IMR-90 (cell line): ENCODE measurements at regions not wholly inside any gene's neighbourhood (a gene's known extent, or its start where the extent isn't known, plus 50 kb on each side); places are given as distances from the start of the nearest gene placed in this dataset.

Experiments used
- ATAC-seq: fragments of 200-7000 bp; cut with Tn5 transposase; 2 replicates; pipeline ENCODE4 v1.9.1; 2020; ENCODE audit warnings: low read depth, mild to moderate bottlenecking, moderate library complexity
- BruUV-seq: library from RNA; stranded (reverse); fragments of 400-500 nt; replicated peaks from 2 replicates; lab custom pipeline; 2021; lab: Mats Ljungman, UMichigan
- CTCF ChIA-PET: fragments of 300-600 bp; formaldehyde crosslinking; extraction: SDS; loops from one replicate; lab custom pipeline; 2021; ENCODE audit warnings: antibody characterized with exemption; lab: Yijun Ruan, JAX
- POLR2A ChIA-PET: fragments of 300-600 bp; sonication (Branson Sonifier 250); formaldehyde crosslinking; loops from one replicate; lab custom pipeline; 2022; ENCODE audit warnings: antibody characterized with exemption; ENCODE audit not compliant: unreplicated experiment; lab: Charles Lee
- DNase-seq: peaks from one replicate; pipeline ENCODE4 v3.0.0; 2013
- H2AFZ ChIP-seq: replicated peaks from 2 replicates; pipeline ENCODE3; 2013; ENCODE audit warnings: low read length, mild to moderate bottlenecking; ENCODE audit not compliant: poor library complexity
- H2AK5ac ChIP-seq: 2 replicates; pipeline ENCODE4 v1.6.1; 2013; ENCODE audit warnings: low read depth, low read length, inconsistent platforms
- H2AK9ac ChIP-seq: replicated peaks from 2 replicates; pipeline ENCODE3; 2013; ENCODE audit warnings: mild to moderate bottlenecking, low read depth, low read length, moderate library complexity; ENCODE audit not compliant: poor library complexity
- H2BK120ac ChIP-seq: 2 replicates; pipeline ENCODE4 v1.6.1; 2013; ENCODE audit warnings: low read depth, low read length, inconsistent platforms
- H2BK15ac ChIP-seq: 3 replicates; pipeline ENCODE4 v1.6.1; 2013; ENCODE audit warnings: low read depth, low read length, inconsistent platforms
- H2BK20ac ChIP-seq: 2 replicates; pipeline ENCODE4 v1.6.1; 2013; ENCODE audit warnings: low read depth, mild to moderate bottlenecking, inconsistent platforms, low read length, moderate library complexity
- H2BK5ac ChIP-seq: 2 replicates; pipeline ENCODE4 v1.6.1; 2013; ENCODE audit warnings: mild to moderate bottlenecking, low read depth, low read length, inconsistent platforms; ENCODE audit not compliant: poor library complexity, severe bottlenecking
- H3K14ac ChIP-seq: replicated peaks from 2 replicates; pipeline ENCODE4 v1.6.1; 2013; ENCODE audit warnings: low read depth, low read length, inconsistent platforms
- H3K18ac ChIP-seq: 2 replicates; pipeline ENCODE4 v1.6.1; 2013; ENCODE audit warnings: low read depth, low read length, control low read depth
- H3K23ac ChIP-seq: 2 replicates; pipeline ENCODE4 v1.6.1; 2013; ENCODE audit warnings: low read depth, low read length, inconsistent platforms
- H3K27ac ChIP-seq: 2 replicates; pipeline ENCODE4 v1.5.1; 2013; ENCODE audit warnings: mild to moderate bottlenecking, control low read depth, low read length; ENCODE audit not compliant: insufficient read depth
- H3K27me3 ChIP-seq: 2 replicates; pipeline ENCODE4 v1.6.1; 2013; ENCODE audit warnings: low read length; ENCODE audit not compliant: control insufficient read depth, insufficient read depth
- H3K36me3 ChIP-seq: 2 replicates; pipeline ENCODE4 v1.6.1; 2013; ENCODE audit warnings: low read length, mixed read lengths; ENCODE audit not compliant: control insufficient read depth, insufficient read depth
- H3K4ac ChIP-seq: 2 replicates; pipeline ENCODE4 v1.6.1; 2013; ENCODE audit warnings: low read depth, low read length, inconsistent platforms
- H3K4me1 ChIP-seq: 2 replicates; pipeline ENCODE4 v1.6.1; 2013; ENCODE audit warnings: low read length, mixed read lengths; ENCODE audit not compliant: control insufficient read depth, insufficient read depth
- H3K4me2 ChIP-seq: 2 replicates; pipeline ENCODE4 v1.6.1; 2013; ENCODE audit warnings: low read depth, mild to moderate bottlenecking, control low read depth, low read length, moderate library complexity
- H3K4me3 ChIP-seq: 2 replicates; pipeline ENCODE4 v1.5.1; 2013; ENCODE audit warnings: low read depth, mild to moderate bottlenecking, control low read depth, low read length, moderate library complexity; ENCODE audit not compliant: insufficient read depth
- H3K56ac ChIP-seq: 2 replicates; pipeline ENCODE4 v1.6.1; 2013; ENCODE audit warnings: low read length, inconsistent platforms; ENCODE audit not compliant: insufficient read depth; ENCODE audit errors: extremely low read depth
- H3K79me1 ChIP-seq, 2 experiments: 2 replicates each; pipeline ENCODE4 v1.6.1; 2013; ENCODE audit warnings: low read length in 2 of 2, inconsistent platforms in 1 of 2, low read depth in 1 of 2
- H3K9ac ChIP-seq: 2 replicates; pipeline ENCODE4 v1.6.1; 2013; ENCODE audit warnings: low read depth, low read length, control low read depth
- H3K9me1 ChIP-seq: 2 replicates; pipeline ENCODE4 v1.6.1; 2013; ENCODE audit warnings: low read length, inconsistent platforms; ENCODE audit not compliant: insufficient read depth
- H3K9me3 ChIP-seq: 2 replicates; pipeline ENCODE4 v1.6.1; 2013; ENCODE audit warnings: low read length; ENCODE audit not compliant: control insufficient read depth, insufficient read depth
- H4K20me1 ChIP-seq: 2 replicates; pipeline ENCODE4 v1.6.1; 2013; ENCODE audit warnings: low read length, inconsistent platforms; ENCODE audit not compliant: insufficient read depth
- H4K5ac ChIP-seq: 2 replicates; pipeline ENCODE4 v1.6.1; 2013; ENCODE audit warnings: mild to moderate bottlenecking, low read depth, low read length, control low read depth
- H4K8ac ChIP-seq, 2 experiments: 2 replicates each; pipeline ENCODE4 v1.6.1; 2013; ENCODE audit warnings: low read depth in 2 of 2, low read length in 2 of 2, control low read depth in 1 of 2, inconsistent platforms in 1 of 2
- H4K91ac ChIP-seq: 2 replicates; pipeline ENCODE4 v1.6.1; 2013; ENCODE audit warnings: low read depth, low read length, inconsistent platforms; ENCODE audit not compliant: insufficient read depth
- BHLHE40 ChIP-seq: fragments of 150-350 bp; IDR thresholded peaks from 2 replicates; pipeline ENCODE4 v1.6.1; 2016; ENCODE audit warnings: mild to moderate bottlenecking, low read depth, low read length
- CEBPB ChIP-seq: IDR thresholded peaks from 2 replicates; pipeline ENCODE4 v1.6.1; 2012; ENCODE audit warnings: low read depth, low read length, improper control_type of control experiment
- ELK1 ChIP-seq: fragments of 150-350 bp; IDR thresholded peaks from 2 replicates; pipeline ENCODE4 v1.6.1; 2016; ENCODE audit warnings: low read depth, mild to moderate bottlenecking, low read length, moderate library complexity, borderline replicate concordance
- FOS ChIP-seq: fragments of 150-350 bp; IDR thresholded peaks from 2 replicates; pipeline ENCODE4 v1.6.1; 2016; ENCODE audit warnings: low read depth, low read length
- RAD21 ChIP-seq: IDR thresholded peaks from 2 replicates; pipeline ENCODE4 v1.6.1; 2012; ENCODE audit warnings: low read length, improper control_type of control experiment
- RCOR1 ChIP-seq: IDR thresholded peaks from 2 replicates; pipeline ENCODE4 v1.6.1; 2012; ENCODE audit warnings: mild to moderate bottlenecking, low read length, improper control_type of control experiment; ENCODE audit not compliant: insufficient replicate concordance
- SMC3 ChIP-seq: fragments of 150-350 bp; IDR thresholded peaks from 2 replicates; pipeline ENCODE4 v1.6.1; 2016; ENCODE audit warnings: low read depth, mild to moderate bottlenecking, antibody characterized with exemption, low read length, moderate library complexity
- USF2 ChIP-seq: fragments of 150-350 bp; IDR thresholded peaks from 2 replicates; pipeline ENCODE4 v1.6.1; 2017; ENCODE audit warnings: mild to moderate bottlenecking, antibody characterized with exemption, low read length, low read depth
- dilution Hi-C: fragments of 300-500 bp; cut with HindIII; formaldehyde crosslinking; loops from one replicate; pipeline ENCODE4 v1.14.3; 2018; ENCODE audit warnings: low sequenced_read_pairs; ENCODE audit not compliant: unreplicated experiment
- in situ Hi-C: fragments of 300-500 bp; cut with MboI; formaldehyde crosslinking; loops from 3 replicates; pipeline ENCODE4 v1.14.3; 2019; ENCODE audit warnings: low sequenced_read_pairs, inconsistent platforms, mixed read lengths
- intact Hi-C: fragments of 100-400 bp; cut with micrococcal nuclease; formaldehyde crosslinking; loops from 2 replicates; pipeline ENCODE4 v1.10.0; 2022

GRCh38 chr12:92452763-92453162, 250.0 kb upstream of the PLEKHG7 start:
- no peak overlapping the region for H3K4me3 ChIP-seq
- H2BK120ac ChIP-seq = no peak overlapping the region
- no peak overlapping the region for H2BK15ac ChIP-seq
- no peaks in the 10 kb centered on the region for H3K79me1 ChIP-seq
- H3K56ac ChIP-seq = no peak overlapping the region
- intact Hi-C loops (no loop called here), dilution Hi-C loops (no loop called here), in situ Hi-C loops (no loop called here)
- no peak overlapping the region for H3K18ac ChIP-seq
- H3K27me3 ChIP-seq = peaks cover under 1% of the 10 kb centered on the region; the same call in 1 of the 2 replicates
- no peaks in the 10 kb centered on the region for H3K4me1 ChIP-seq
- no peak overlapping the region for H4K8ac ChIP-seq
- no peak overlapping the region for H2AK9ac ChIP-seq
- no peak overlapping the region for H4K5ac ChIP-seq
- H3K4ac ChIP-seq = no peak overlapping the region
- BruUV-seq = no TSS peak
- no peak overlapping the region for H3K4me2 ChIP-seq
- TF ChIP-seq USF2 (no peak), FOS (no peak), RCOR1 (no peak), RAD21 (no peak), ELK1 (no peak), SMC3 (no peak), CEBPB (no peak), BHLHE40 (no peak)
- no peak overlapping the region for H3K9ac ChIP-seq
- H3K36me3 ChIP-seq = no peaks in the 10 kb centered on the region
- no peak overlapping the region for H4K91ac ChIP-seq
- no peaks in the 10 kb centered on the region for H3K9me3 ChIP-seq
- H2BK5ac ChIP-seq = no peak overlapping the region
- DNase-seq = no peak
- no peak overlapping the region for H2BK20ac ChIP-seq
- POLR2A ChIA-PET = no interaction called here
- H2AFZ ChIP-seq = no peak overlapping the region
- no peak overlapping the region for H2AK5ac ChIP-seq
- no peaks in the 10 kb centered on the region for H3K9me1 ChIP-seq
- CTCF ChIA-PET = no interaction called here
- ATAC-seq = no peak
- H3K27ac ChIP-seq = no peak overlapping the region
- H3K14ac ChIP-seq = no peak overlapping the region
- no peaks in the 10 kb centered on the region for H4K20me1 ChIP-seq
- no peak overlapping the region for H3K23ac ChIP-seq
